ENCODE measurements at regions not wholly inside any gene's neighbourhood (a gene's known extent, or its start where the extent isn't known, plus 50 kb on each side); places are given as distances from the start of the nearest gene placed in this dataset.
"Not testable (repeated sequence)": the region's sequence is repeated elsewhere in the genome, so short reads cannot be mapped to it uniquely, and the experiment has no call there.

GRCh38 chr11:82118946-82119345 lies 614.7 kb downstream of the FAM181B start:
- intact Hi-C loops (cut with DNase I): no loop called here
- DNase-seq: no peak

- intact Hi-C loops (cut with DNase I): no loop called here
- no peak for DNase-seq
Observed at GRCh38 chr11:82117362-82117761, 616.3 kb downstream of the FAM181B start.

- intact Hi-C loops (cut with DNase I): no loop called here
Observed at GRCh38 chr11:82105331-82105998, 628.2 kb downstream of the FAM181B start.

GRCh38 chr11:82092904-82093303 lies 640.8 kb downstream of the FAM181B start:
- intact Hi-C loops (cut with DNase I): no loop called here
- no peak for DNase-seq

More at GRCh38 chr11:82105331-82105998, 628.2 kb downstream of the FAM181B start:
- DNase-seq: peak in 40 of 42 donors; percentile 5 to 82 (median 40)

GRCh38 chr11:82089426-82089825 lies 644.2 kb downstream of the FAM181B start:
- intact Hi-C loops (cut with DNase I): no loop called here
- DNase-seq: no peak

GRCh38 chr11:82085493-82085892 lies 648.2 kb downstream of the FAM181B start:
- intact Hi-C loops (cut with DNase I): no loop called here
- DNase-seq: no peak

- DNase-seq: no peak
- intact Hi-C loops (cut with DNase I): no loop called here
Observed at GRCh38 chr11:82082976-82083375, 650.7 kb downstream of the FAM181B start.

GRCh38 chr11:82080160-82080559 lies 653.5 kb downstream of the FAM181B start:
- no peak for DNase-seq
- intact Hi-C loops (cut with DNase I): no loop called here

- intact Hi-C loops (cut with DNase I): no loop called here
- DNase-seq: no peak
Observed at GRCh38 chr11:82076126-82076525, 657.5 kb downstream of the FAM181B start.

- DNase-seq: no peak
- intact Hi-C loops (cut with DNase I): no loop called here
Observed at GRCh38 chr11:82059505-82059904, 674.2 kb downstream of the FAM181B start.

GRCh38 chr11:82056450-82056849 lies 677.2 kb downstream of the FAM181B start:
- no peak for DNase-seq
- intact Hi-C loops (cut with DNase I): no loop called here

- intact Hi-C loops (cut with DNase I): no loop called here
- DNase-seq: no peak
Observed at GRCh38 chr11:82049199-82049598, 684.5 kb downstream of the FAM181B start.

GRCh38 chr11:82047200-82047599 lies 686.5 kb downstream of the FAM181B start:
- intact Hi-C loops (cut with DNase I): no loop called here

GRCh38 chr11:82046778-82047177 lies 686.9 kb downstream of the FAM181B start:
- intact Hi-C loops (cut with DNase I): no loop called here
- peak in 1 of 42 donors; percentile 1 for DNase-seq

More at GRCh38 chr11:82047200-82047599, 686.5 kb downstream of the FAM181B start:
- no peak for DNase-seq

- intact Hi-C loops (cut with DNase I): no loop called here
- no peak for DNase-seq
Observed at GRCh38 chr11:82045748-82046457, 687.8 kb downstream of the FAM181B start.

GRCh38 chr11:82043316-82043715 lies 690.3 kb downstream of the FAM181B start:
- DNase-seq: no peak
- intact Hi-C loops (cut with DNase I): no loop called here

GRCh38 chr11:82041764-82042163 lies 691.9 kb downstream of the FAM181B start:
- intact Hi-C loops (cut with DNase I): no loop called here
- DNase-seq: no peak

- DNase-seq: no peak
- intact Hi-C loops (cut with DNase I): no loop called here
Observed at GRCh38 chr11:82038154-82038553, 695.5 kb downstream of the FAM181B start.

- intact Hi-C loops (cut with DNase I): no loop called here
- DNase-seq: no peak
Observed at GRCh38 chr11:82034527-82034926, 699.1 kb downstream of the FAM181B start.

- intact Hi-C loops (cut with DNase I): not testable (repeated sequence)
Observed at GRCh38 chr11:82027335-82027734, 706.3 kb downstream of the FAM181B start.

GRCh38 chr11:82024760-82025159 lies 708.9 kb downstream of the FAM181B start:
- intact Hi-C loops (cut with DNase I): no loop called here
- DNase-seq: no peak

More at GRCh38 chr11:82027335-82027734, 706.3 kb downstream of the FAM181B start:
- DNase-seq: not testable (repeated sequence)

Measured in head of caudate nucleus (tissue), 42 donors.